ENCODE measurements at regions not wholly inside any gene's neighbourhood (a gene's known extent, or its start where the extent isn't known, plus 50 kb on each side); places are given as distances from the start of the nearest gene placed in this dataset.
A peak's percentile ranks its signal among the peaks of the same experiment; 100 is the strongest.

DNA sequence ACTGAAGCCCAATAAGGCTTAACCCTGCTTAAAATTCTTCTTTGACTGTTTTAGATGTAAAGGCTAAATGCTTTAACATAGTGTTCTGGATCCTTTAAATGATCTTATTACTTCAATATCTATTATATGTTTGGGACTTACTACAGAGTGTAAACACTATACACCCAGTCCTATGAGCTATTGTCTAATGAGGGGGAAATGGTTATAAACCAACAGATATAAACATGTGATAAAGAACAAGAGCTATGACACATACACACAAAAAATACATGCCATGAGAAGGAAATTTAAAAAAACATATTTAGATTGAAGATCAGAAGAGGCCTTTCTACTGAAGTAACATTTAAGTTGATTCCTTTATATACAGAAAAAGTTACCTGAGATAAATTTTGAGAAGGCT, 505.1 kb downstream of the FOXG1 start:
- H3K4me1 Mint-ChIP-seq, result no peaks in the 10 kb centered on the region
- DNase-seq (ENCODE audit: low read depth, low spot score), result no peak
- H3K4me3 Mint-ChIP-seq, result no peak overlapping the region
- H3K36me3 Mint-ChIP-seq (ENCODE audit: low read depth), result no peaks in the 10 kb centered on the region
- H3K9me3 Mint-ChIP-seq, result peaks cover 13% of the 10 kb centered on the region
- H3K27me3 Mint-ChIP-seq (ENCODE audit: low read depth), result no peaks in the 10 kb centered on the region
- TF ChIP-seq, protein P1, sequence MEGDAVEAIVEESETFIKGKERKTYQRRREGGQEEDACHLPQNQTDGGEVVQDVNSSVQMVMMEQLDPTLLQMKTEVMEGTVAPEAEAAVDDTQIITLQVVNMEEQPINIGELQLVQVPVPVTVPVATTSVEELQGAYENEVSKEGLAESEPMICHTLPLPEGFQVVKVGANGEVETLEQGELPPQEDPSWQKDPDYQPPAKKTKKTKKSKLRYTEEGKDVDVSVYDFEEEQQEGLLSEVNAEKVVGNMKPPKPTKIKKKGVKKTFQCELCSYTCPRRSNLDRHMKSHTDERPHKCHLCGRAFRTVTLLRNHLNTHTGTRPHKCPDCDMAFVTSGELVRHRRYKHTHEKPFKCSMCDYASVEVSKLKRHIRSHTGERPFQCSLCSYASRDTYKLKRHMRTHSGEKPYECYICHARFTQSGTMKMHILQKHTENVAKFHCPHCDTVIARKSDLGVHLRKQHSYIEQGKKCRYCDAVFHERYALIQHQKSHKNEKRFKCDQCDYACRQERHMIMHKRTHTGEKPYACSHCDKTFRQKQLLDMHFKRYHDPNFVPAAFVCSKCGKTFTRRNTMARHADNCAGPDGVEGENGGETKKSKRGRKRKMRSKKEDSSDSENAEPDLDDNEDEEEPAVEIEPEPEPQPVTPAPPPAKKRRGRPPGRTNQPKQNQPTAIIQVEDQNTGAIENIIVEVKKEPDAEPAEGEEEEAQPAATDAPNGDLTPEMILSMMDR (conservative IDR thresholded peaks at IDR 0.05), result no peak
- no peak overlapping the region for H3K27ac Mint-ChIP-seq (ENCODE audit: unreplicated experiment)

DNA sequence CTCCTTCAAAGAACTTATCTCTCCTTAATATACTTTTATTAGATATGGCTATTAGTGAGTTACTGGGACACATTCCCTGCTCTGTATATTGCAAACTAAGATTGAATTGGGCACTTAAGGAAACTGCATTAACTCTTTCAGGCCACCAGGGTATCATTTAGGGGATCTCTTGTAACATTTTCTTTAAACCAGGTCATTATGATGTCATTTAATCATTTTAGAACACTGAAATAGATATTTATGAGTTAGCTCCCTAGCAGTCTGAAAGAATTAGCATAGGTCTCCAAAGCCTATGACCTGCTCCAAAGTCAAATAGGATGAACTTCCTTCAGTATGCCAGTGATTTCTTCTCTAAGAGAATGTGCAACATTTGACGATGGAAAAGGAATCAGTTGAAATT, 506.9 kb downstream of the FOXG1 start:
- Mint-ChIP-seq H3K4me1 (no peaks in the 10 kb centered on the region), H3K4me3 (no peak overlapping the region), H3K27ac (ENCODE audit: unreplicated experiment) (no peak overlapping the region), H3K9me3 (peaks cover 7% of the 10 kb centered on the region), H3K36me3 (ENCODE audit: low read depth) (no peaks in the 10 kb centered on the region), H3K27me3 (ENCODE audit: low read depth) (no peaks in the 10 kb centered on the region)
- TF ChIP-seq, protein P1 (conservative IDR thresholded peaks at IDR 0.05), result peak; percentile 14
- DNase-seq (ENCODE audit: low read depth, low spot score), result no peak

DNA sequence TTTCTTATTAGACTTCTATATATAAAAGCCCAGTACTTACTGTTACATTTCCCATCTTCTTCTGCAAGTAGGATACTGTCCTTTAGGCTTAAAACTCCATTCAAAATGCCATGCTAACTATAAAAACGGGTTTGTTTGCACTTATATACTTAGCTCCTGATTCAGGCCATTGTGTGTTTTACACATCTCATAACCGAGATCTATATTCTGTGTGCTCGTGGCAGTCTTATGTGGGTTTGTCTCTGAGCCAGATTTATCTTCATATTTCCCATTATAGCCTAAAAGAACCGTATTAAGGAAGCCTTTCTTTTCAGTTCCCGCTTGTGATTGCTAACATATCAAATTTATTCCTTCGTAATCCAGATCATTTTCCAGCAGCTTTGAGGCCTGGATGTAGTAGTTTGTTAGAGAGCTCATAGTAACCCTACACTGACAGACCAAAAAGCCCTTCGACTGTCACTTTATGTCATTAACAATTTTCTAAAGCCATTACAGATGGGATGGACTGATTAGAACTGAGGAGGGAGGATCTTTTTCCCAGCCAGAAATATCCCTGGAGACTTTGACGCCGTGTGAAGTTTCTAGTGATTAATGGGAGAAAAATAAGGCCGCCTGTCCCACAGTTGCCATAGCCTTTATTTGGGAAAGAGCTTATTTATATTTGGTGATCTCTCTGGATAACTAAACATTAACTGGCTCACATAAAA, 508.5 kb downstream of the FOXG1 start:
- no peak for DNase-seq (ENCODE audit: low read depth, low spot score)
- no peaks in the 10 kb centered on the region for H3K4me1 Mint-ChIP-seq
- H3K27ac Mint-ChIP-seq (ENCODE audit: unreplicated experiment), result no peak overlapping the region
- H3K9me3 Mint-ChIP-seq, result peaks cover 10% of the 10 kb centered on the region
- no peaks in the 10 kb centered on the region for H3K36me3 Mint-ChIP-seq (ENCODE audit: low read depth)
- H3K27me3 Mint-ChIP-seq (ENCODE audit: low read depth), result no peaks in the 10 kb centered on the region
- TF ChIP-seq, protein P1 (conservative IDR thresholded peaks at IDR 0.05), result no peak
- no peak overlapping the region for H3K4me3 Mint-ChIP-seq

DNA sequence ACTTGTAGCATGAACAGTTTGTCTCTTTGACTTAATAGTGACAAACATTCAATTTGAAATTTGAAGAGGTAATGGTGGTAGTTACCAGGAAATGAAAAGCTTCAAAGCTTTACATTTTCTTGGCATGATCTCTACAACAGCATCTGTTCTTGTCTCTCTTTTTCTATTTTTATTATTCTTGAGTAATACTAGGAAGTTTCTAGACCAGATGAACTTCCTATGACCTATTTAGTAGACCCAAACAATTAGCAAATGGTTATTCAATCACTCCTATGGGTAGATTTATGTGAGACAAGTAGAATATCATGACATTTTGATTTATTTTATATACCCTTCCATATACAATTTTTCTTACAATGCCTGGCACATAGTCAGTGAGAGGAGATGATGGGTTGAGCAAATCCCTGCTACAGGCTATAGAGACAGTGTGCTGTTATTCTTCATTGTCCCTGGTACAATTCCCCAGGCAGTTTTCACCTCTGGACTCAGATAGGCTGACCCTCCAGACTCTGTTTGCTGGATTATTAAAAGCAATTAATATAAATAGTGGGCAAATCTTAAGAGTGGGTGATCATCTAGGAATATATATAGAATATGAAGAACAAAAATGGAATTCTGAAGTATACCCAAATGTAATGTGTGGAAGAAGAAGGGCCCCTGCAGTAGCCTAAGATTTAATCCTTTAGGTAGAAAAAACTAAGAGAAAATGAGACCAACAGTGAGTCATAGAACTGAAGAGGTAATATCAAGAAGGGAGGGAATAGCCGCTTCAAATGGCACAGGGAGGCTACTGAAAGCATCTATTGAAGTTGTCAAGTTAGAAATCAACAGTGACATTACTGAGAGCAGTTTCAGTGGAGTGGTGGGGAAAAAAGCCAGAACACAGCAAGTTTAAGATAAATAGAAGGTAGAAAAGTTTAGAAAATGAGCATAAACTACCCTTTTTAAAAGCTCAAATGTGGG, 512.0 kb downstream of the FOXG1 start:
- Mint-ChIP-seq H3K36me3 (ENCODE audit: low read depth) (no peaks in the 10 kb centered on the region), H3K4me1 (no peaks in the 10 kb centered on the region), H3K9me3 (peaks cover 7% of the 10 kb centered on the region), H3K27ac (ENCODE audit: unreplicated experiment) (no peak overlapping the region), H3K4me3 (no peak overlapping the region), H3K27me3 (ENCODE audit: low read depth) (no peaks in the 10 kb centered on the region)
- no peak for DNase-seq (ENCODE audit: low read depth, low spot score)
- TF ChIP-seq, protein P1 (conservative IDR thresholded peaks at IDR 0.05), result no peak

DNA sequence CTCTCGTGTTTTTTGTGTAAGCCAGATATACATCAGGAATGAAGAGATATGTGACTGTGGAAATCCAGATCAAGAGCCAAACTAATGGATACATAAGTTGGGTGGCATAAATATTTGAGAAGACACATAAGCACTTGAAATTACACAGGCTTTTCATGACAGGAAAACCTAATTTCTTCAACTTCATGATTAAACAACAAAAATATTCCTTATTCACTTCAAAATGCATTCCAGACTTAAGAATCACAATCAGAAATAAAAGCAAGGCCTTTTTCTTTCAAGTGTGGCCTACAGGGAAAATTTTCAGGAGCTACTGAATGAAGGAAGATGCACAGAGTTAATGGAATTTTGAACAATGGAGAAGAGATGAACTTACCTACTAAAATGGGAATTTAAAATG, 515.6 kb downstream of the FOXG1 start:
- peaks cover 8% of the 10 kb centered on the region for H3K9me3 Mint-ChIP-seq
- no peak overlapping the region for H3K27ac Mint-ChIP-seq (ENCODE audit: unreplicated experiment)
- TF ChIP-seq, protein P1 (conservative IDR thresholded peaks at IDR 0.05), result no peak
- no peak overlapping the region for H3K4me3 Mint-ChIP-seq
- H3K4me1 Mint-ChIP-seq, result no peaks in the 10 kb centered on the region
- no peaks in the 10 kb centered on the region for H3K36me3 Mint-ChIP-seq (ENCODE audit: low read depth)
- no peaks in the 10 kb centered on the region for H3K27me3 Mint-ChIP-seq (ENCODE audit: low read depth)
- DNase-seq (ENCODE audit: low read depth, low spot score), result no peak
